Activated B cell treated with CpG ODN at 0.5 μM for 24 hours (primary cell): ENCODE measurements at regions not wholly inside any gene's neighbourhood (a gene's known extent, or its start where the extent isn't known, plus 50 kb on each side); places are given as distances from the start of the nearest gene placed in this dataset.

Experiments used
- ATAC-seq: fragments of 200-7000 bp; cut with Tn5 transposase; one replicate; pipeline ENCODE4 v1.10.0; 2021; ENCODE audit warnings: low read depth, mild to moderate bottlenecking, moderate library complexity
- CTCF ChIA-PET: fragments of 350-600 bp; sonication (Branson Sonifier 250); formaldehyde crosslinking; loops from one replicate; lab custom pipeline; 2021; ENCODE audit warnings: antibody characterized with exemption; lab: Charles Lee
- POLR2A ChIA-PET: fragments of 350-600 bp; sonication (Branson Sonifier 250); formaldehyde crosslinking; loops from one replicate; lab custom pipeline; 2021; ENCODE audit warnings: antibody characterized with exemption; lab: Charles Lee
- DNase-seq: peaks from one replicate; pipeline ENCODE4 v3.0.0; 2022
- H3K27ac Mint-ChIP-seq: one replicate; pipeline ENCODE4 v1.8.0; 2020; ENCODE audit warnings: mixed read lengths
- H3K27me3 Mint-ChIP-seq: one replicate; pipeline ENCODE4 v1.8.0; 2021; ENCODE audit warnings: mixed read lengths
- H3K36me3 Mint-ChIP-seq: one replicate; pipeline ENCODE4 v1.8.0; 2021; ENCODE audit warnings: low read depth, mixed read lengths
- H3K4me1 Mint-ChIP-seq: one replicate; pipeline ENCODE4 v1.8.0; 2021; ENCODE audit warnings: mixed read lengths
- H3K4me3 Mint-ChIP-seq: one replicate; pipeline ENCODE4 v1.8.0; 2020; ENCODE audit warnings: mild to moderate bottlenecking, mixed read lengths
- H3K9me3 Mint-ChIP-seq: one replicate; pipeline ENCODE4 v1.8.0; 2020; ENCODE audit warnings: mixed read lengths
- CTCF ChIP-seq: fragments of 200-600 bp; IDR thresholded peaks from one replicate; pipeline ENCODE4 v1.8.0; 2022; ENCODE audit warnings: antibody characterized with exemption, mild to moderate bottlenecking
- intact Hi-C: fragments of 100-400 bp; cut with micrococcal nuclease; formaldehyde crosslinking; loops from one replicate; pipeline ENCODE4 v1.15.1; 2024

DNA sequence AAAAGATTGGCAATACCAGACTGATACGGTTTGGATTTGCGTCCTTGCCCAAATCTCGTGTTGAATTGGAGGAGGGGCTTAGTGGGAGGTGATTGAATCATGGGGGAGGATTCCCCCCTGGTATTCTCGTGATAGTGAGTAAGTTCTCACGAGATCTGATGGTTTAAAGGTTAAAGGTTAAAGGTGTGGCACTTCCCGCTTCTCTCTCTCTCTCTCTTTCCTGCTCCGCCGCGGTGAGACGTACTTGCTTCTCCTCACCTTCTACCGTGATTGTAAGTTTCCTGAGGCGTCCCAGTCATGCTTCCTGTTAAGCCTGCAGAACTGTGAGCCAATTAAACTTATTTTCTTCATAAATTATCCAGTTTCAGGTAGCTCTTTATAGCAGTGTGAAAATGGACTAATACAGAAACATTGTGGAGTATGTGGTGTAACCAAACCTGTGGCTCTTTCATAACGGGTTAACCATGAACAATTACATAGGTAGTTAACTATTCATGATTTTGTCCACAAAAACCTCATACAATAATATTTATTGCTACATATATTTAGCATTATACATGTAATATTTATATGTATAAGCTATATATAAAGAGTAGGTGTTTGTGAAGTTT is 107.5 kb downstream of the ANXA1 start:
- ATAC-seq (no peak), DNase-seq (no peak)
- Mint-ChIP-seq H3K27ac (no peak overlapping the region), H3K4me1 (no peaks in the 10 kb centered on the region), H3K4me3 (no peak overlapping the region), H3K36me3 (no peaks in the 10 kb centered on the region), H3K27me3 (no peaks in the 10 kb centered on the region), H3K9me3 (peaks cover 4% of the 10 kb centered on the region)
- TF ChIP-seq CTCF = no peak
- ChIA-PET POLR2A (no interaction called here), CTCF (no interaction called here)
- intact Hi-C loops = no loop called here

DNA sequence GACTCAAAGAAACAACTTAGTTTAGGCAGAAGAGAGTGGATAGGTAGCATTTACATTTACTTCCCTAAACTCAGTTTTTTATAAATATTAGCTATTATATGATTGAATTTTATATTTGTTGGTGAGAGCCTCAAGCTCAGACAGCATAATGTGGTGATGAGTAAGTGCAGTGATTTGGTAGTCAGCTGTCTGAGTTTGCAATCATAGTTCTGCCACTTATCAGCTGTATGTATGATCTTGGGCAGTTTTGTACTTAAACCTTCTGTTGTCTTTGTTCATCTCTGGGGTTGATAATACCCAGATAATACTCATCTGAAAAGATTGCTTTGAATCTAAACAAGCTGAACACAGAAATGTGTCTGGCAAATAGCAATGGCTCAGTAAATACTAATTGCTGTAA is 108.8 kb downstream of the ANXA1 start:
- ATAC-seq (no peak), DNase-seq (no peak)
- Mint-ChIP-seq H3K4me3 (no peak overlapping the region), H3K9me3 (peaks cover 4% of the 10 kb centered on the region), H3K36me3 (no peaks in the 10 kb centered on the region), H3K4me1 (no peaks in the 10 kb centered on the region), H3K27ac (no peak overlapping the region), H3K27me3 (no peaks in the 10 kb centered on the region)
- ChIA-PET POLR2A (no interaction called here), CTCF (no interaction called here)
- no peak for TF ChIP-seq CTCF
- intact Hi-C loops = no loop called here

DNA sequence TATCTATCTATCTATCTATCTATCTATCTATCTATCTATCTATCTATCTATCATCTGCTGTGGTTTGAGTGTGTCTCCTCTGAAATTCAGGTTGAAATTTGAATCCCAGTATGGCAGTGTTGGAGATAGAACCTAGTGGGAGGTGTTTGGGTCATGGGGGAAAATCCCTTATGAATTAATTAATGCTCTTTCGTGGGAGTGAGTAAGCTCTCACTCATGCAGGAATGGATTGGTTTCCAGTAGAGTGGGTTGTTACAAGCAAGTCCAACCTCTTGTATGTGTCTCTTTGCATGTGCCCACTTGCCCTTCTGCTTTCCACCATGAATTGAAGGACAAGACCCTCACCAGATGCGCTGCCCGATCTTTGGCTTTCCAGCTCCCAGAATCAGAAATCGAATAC is 113.0 kb downstream of the ANXA1 start:
- no peak for TF ChIP-seq CTCF
- ChIA-PET POLR2A (no interaction called here), CTCF (no interaction called here)
- Mint-ChIP-seq H3K27me3 (no peaks in the 10 kb centered on the region), H3K4me3 (no peak overlapping the region), H3K36me3 (no peaks in the 10 kb centered on the region), H3K27ac (no peak overlapping the region), H3K9me3 (no peaks in the 10 kb centered on the region), H3K4me1 (no peaks in the 10 kb centered on the region)
- intact Hi-C loops = no loop called here
- ATAC-seq (no peak), DNase-seq (no peak)

GRCh38 chr9:73265876-73266275 is 114.2 kb downstream of the ANXA1 start:
- Mint-ChIP-seq H3K27ac (no peak overlapping the region), H3K4me1 (no peaks in the 10 kb centered on the region), H3K27me3 (no peaks in the 10 kb centered on the region), H3K36me3 (no peaks in the 10 kb centered on the region), H3K9me3 (no peaks in the 10 kb centered on the region), H3K4me3 (no peak overlapping the region)
- no peak for TF ChIP-seq CTCF
- ChIA-PET POLR2A (no interaction called here), CTCF (no interaction called here)
- ATAC-seq = no peak
- intact Hi-C loops = no loop called here
- no peak for DNase-seq

DNA sequence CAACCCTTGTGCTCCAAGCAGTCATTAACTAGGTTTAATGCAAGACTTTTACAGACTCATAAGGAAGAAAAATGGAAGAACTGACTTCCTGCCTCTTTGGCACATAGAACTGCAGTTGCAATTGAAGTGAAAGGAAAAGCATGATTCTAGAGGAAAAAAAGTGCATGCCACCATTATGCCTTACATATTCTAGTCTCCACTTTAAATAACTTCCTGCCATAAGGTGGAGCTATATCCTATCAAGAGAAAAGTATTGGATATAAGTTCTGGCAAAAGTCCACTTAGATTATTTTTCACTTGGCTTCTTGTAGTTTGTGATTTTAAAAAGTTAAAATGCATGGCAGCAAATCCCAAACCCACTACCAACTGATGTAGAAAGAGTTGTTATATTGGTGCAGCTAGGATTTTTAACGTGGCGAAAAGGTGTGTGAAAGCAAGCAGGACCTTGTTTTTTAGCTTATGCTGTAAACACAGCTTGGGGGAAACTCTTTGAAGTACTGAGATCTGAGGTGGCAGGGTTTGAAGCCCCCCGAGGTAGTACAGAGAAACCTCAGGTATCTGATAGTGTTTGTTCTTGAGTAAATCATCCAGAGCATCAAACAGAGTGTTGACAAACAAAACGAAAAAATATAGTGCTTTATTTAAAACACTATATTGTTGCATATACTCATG is 117.9 kb downstream of the ANXA1 start:
- H3K4me3 Mint-ChIP-seq = no peak overlapping the region
- no peak overlapping the region for H3K27ac Mint-ChIP-seq
- ChIA-PET POLR2A (no interaction called here), CTCF (no interaction called here)
- no peaks in the 10 kb centered on the region for H3K4me1 Mint-ChIP-seq
- DNase-seq = no peak
- no peak for TF ChIP-seq CTCF
- no peaks in the 10 kb centered on the region for H3K36me3 Mint-ChIP-seq
- no peaks in the 10 kb centered on the region for H3K9me3 Mint-ChIP-seq
- H3K27me3 Mint-ChIP-seq = no peaks in the 10 kb centered on the region
- no peak for ATAC-seq
- intact Hi-C loops = no loop called here
